BE2C (cell line): ENCODE measurements at regions not wholly inside any gene's neighbourhood (a gene's known extent, or its start where the extent isn't known, plus 50 kb on each side); places are given as distances from the start of the nearest gene placed in this dataset.
"Not testable (repeated sequence)": the region's sequence is repeated elsewhere in the genome, so short reads cannot be mapped to it uniquely, and the experiment has no call there.

Experiments used
- DNase-seq: peaks from one replicate; pipeline ENCODE4 v3.0.0-alpha.2; 2020
- H3K27me3 ChIP-seq: fragments of 250-450 bp; sonication (Bioruptor Pico); 2 replicates; pipeline ENCODE4 v1.5.1; 2020; ENCODE audit warnings: mild to moderate bottlenecking
- H3K36me3 ChIP-seq: fragments of 250-450 bp; sonication (Bioruptor Pico); 2 replicates; pipeline ENCODE4 v1.5.1; 2020; ENCODE audit warnings: mild to moderate bottlenecking
- H3K4me1 ChIP-seq: fragments of 250-450 bp; sonication (Bioruptor Pico); 2 replicates; pipeline ENCODE4 v1.5.1; 2020
- H3K4me3 ChIP-seq: 2 replicates; pipeline ENCODE4 v1.5.1; 2011; ENCODE audit warnings: low read depth, low read length
- H3K9me3 ChIP-seq: fragments of 250-450 bp; sonication (Bioruptor Pico); 2 replicates; pipeline ENCODE4 v1.5.1; 2020

DNA sequence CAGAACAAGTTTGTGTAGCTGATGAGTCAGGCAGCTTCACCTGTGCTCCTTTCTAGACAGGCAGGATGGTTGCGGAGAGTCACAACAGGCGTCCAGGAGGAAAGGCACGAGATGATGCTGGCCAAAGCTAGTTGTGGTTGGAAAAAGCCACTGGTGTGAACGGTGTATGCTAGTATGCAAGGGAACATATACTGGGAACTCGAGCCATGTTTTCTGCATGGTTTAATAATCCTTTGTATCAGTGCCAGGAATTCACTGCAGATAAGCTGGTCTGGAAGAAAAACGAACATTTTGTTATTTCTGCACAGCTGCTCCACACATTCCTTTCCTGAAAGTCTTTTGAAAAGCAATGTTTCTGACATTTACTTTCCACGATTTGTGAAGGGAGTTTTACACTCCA lies 3999.6 kb upstream of the TPTE start:
- DNase-seq, H3K36me3 ChIP-seq, H3K9me3 ChIP-seq, H3K4me1 ChIP-seq, H3K4me3 ChIP-seq, H3K27me3 ChIP-seq: not testable (repeated sequence)

DNA sequence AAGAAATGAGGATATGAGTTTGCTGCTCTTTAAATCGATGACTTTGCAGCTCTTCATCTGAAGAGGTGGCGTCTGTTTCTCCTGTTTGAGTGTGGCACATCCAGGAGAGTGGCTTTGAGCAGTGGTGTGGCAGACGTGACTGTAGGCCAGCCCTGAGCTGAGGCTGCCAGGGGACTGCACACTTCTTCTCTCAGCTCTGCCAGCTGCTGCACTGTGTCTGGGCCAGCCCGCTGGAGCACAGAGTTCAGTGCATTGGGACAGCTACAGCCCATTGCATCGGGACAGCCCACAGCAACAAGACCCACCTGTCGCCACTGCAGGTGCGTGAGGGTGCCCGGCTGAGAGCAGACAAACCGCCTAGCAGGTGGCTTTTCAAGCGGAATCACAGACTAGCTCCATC lies 3995.2 kb upstream of the TPTE start:
- not testable (repeated sequence) for H3K27me3 ChIP-seq, DNase-seq, H3K9me3 ChIP-seq, H3K4me3 ChIP-seq, H3K4me1 ChIP-seq, H3K36me3 ChIP-seq

GRCh38 chr21:6530655-6531054 lies 3990.7 kb upstream of the TPTE start:
- not testable (repeated sequence) for H3K9me3 ChIP-seq, H3K4me1 ChIP-seq, H3K27me3 ChIP-seq, DNase-seq, H3K4me3 ChIP-seq, H3K36me3 ChIP-seq

- H3K9me3 ChIP-seq, DNase-seq, H3K4me1 ChIP-seq, H3K36me3 ChIP-seq, H3K27me3 ChIP-seq, H3K4me3 ChIP-seq: not testable (repeated sequence)
Measured at GRCh38 chr21:6533261-6533660, 3988.1 kb upstream of the TPTE start.

DNA sequence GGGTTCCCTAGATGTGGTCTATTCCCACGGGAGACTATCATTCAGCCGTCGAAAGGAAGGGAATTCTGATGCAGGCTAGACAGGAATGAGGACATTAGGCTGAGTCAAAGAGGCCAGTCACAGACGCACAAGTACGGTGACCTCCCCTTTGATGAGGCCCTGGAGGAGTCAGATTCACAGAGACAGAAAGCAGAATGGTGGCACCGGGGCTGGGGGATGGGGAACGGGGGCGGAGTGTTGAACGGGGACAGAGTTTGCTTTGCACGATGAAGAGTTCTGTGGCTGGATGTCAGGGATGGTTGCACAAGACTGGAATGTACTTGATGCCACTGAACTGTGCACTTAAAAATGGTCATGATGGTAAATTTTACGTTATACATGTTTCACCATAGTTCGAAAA lies 3983.1 kb upstream of the TPTE start:
- H3K4me1 ChIP-seq, H3K9me3 ChIP-seq: not testable (repeated sequence)

DNA sequence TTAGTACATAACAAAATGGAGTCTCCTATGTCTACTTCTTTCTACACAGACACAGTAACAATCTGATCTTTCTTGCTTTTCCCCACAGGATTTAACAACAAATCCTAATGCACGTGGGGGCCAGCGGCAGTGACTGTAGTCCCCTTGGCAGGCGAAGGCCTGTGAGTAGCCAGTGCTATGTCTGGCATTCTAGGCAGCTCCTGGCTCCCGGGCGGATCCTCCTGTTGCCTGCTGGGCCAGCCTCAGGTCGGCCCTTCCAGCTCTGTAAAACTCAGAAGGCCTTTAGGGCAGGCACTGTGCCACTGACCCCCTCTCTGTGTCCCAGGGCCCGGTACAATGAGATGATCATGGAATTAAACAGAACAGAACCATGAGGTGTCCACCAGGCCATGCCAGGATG lies 3981.7 kb upstream of the TPTE start:
- not testable (repeated sequence) for H3K27me3 ChIP-seq, H3K36me3 ChIP-seq, H3K4me3 ChIP-seq, H3K9me3 ChIP-seq, H3K4me1 ChIP-seq, DNase-seq

More for the DNA sequence above, 3983.1 kb upstream of the TPTE start:
- not testable (repeated sequence) for H3K36me3 ChIP-seq, H3K4me3 ChIP-seq, DNase-seq, H3K27me3 ChIP-seq

DNA sequence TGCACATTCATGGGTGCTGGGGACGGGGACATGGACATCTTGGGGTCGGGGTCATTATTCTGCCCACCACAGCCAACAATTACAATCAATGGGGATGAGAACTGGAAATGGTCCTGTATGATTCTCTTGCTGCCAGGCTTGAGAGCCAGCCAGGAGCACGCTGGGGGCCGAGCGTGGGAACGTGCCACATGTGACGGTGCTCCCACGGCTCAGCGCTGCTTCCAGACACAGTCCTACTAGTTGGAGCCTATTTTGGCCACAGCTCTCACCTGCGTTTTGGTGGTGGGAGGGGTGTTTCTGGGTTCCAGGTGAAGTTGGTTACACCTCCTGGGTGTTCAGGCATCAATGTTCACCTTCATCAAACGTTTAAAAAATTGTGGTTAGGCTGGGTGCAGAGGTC lies 3980.3 kb upstream of the TPTE start:
- H3K4me3 ChIP-seq = not testable (repeated sequence)

GRCh38 chr21:6545288-6545687 lies 3976.1 kb upstream of the TPTE start:
- not testable (repeated sequence) for H3K4me3 ChIP-seq, H3K36me3 ChIP-seq, DNase-seq, H3K4me1 ChIP-seq, H3K27me3 ChIP-seq, H3K9me3 ChIP-seq

More for the DNA sequence above, 3980.3 kb upstream of the TPTE start:
- H3K9me3 ChIP-seq, H3K36me3 ChIP-seq, H3K27me3 ChIP-seq, DNase-seq, H3K4me1 ChIP-seq: not testable (repeated sequence)

- not testable (repeated sequence) for H3K4me1 ChIP-seq, H3K36me3 ChIP-seq, H3K9me3 ChIP-seq, H3K27me3 ChIP-seq, DNase-seq, H3K4me3 ChIP-seq
Measured at GRCh38 chr21:6551045-6551444, 3970.3 kb upstream of the TPTE start.

DNA sequence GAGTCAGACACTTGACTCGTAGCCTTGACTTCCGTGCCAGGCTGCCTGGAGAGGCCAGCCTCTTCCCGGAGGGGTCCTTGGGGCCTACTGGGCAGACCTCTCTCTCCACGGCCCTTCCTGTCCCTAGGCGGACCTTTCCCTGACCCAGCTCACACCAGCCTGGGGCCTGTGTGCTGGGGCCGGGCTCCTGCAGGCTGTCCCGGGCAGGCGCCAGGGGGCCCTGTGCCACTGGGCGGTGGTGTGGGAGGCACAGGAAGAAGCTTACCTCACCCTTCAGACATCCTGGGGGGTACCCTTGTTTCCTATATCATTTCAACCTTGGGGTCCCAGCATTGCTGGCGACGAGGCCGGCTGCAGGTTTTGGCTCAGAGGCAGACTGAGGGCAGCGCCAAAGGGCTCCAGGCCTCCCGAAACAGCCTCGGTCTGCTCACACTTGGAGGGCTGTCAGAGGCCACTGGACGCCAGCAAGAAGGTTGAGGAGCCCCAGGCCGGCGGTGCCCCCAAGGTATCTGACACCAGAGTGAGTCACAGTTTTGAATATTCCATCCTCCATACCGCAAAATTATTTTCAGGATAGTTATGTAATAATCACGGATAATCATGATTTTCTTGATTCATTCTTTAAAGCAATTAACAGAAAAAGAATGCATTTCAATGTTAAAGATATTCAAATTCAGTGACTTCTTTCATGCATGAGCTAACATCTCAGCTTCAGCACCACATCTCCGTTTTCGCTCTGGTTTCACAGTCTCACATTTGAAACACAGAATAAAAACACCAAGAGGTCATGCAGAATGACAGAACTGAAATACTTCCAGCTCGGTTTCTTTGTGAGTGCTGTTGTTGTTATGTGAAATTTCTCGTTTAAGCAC lies 3967.6 kb upstream of the TPTE start:
- not testable (repeated sequence) for H3K36me3 ChIP-seq

DNA sequence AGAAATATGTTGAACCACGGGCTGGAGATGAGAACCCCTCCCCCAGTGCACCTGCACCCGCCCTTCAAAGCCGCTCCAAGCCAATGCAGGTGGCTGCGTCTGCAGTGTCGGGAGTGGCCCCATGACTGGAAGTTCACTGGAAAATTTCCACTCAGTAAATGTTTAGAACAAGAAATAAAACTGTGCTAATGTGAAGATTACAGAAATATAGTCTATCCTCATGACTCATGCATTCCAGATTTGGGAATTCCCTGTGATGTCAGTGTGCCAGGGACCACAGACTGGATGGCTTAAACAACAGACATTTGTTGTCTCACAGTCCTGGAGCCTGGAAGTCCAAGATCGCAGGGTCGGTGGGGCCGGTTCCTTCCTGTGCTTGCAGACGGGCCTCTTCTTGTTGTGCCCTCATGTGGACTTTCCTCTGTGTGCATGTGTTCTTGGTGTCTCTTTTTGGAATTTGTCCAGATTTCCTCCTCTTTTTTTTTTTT lies 3967.0 kb upstream of the TPTE start:
- H3K4me3 ChIP-seq, H3K4me1 ChIP-seq, H3K27me3 ChIP-seq, DNase-seq, H3K9me3 ChIP-seq, H3K36me3 ChIP-seq: not testable (repeated sequence)

More for the DNA sequence above, 3967.6 kb upstream of the TPTE start:
- not testable (repeated sequence) for DNase-seq, H3K27me3 ChIP-seq, H3K9me3 ChIP-seq, H3K4me3 ChIP-seq, H3K4me1 ChIP-seq

- not testable (repeated sequence) for DNase-seq, H3K36me3 ChIP-seq
Measured at GRCh38 chr21:6556516-6556915, 3964.9 kb upstream of the TPTE start.

GRCh38 chr21:6557415-6557814 lies 3964.0 kb upstream of the TPTE start:
- H3K4me1 ChIP-seq, H3K4me3 ChIP-seq, H3K27me3 ChIP-seq, H3K36me3 ChIP-seq, DNase-seq, H3K9me3 ChIP-seq: not testable (repeated sequence)

More at GRCh38 chr21:6556516-6556915, 3964.9 kb upstream of the TPTE start:
- H3K9me3 ChIP-seq, H3K4me3 ChIP-seq, H3K27me3 ChIP-seq, H3K4me1 ChIP-seq: not testable (repeated sequence)

- DNase-seq, H3K36me3 ChIP-seq, H3K4me1 ChIP-seq, H3K9me3 ChIP-seq, H3K4me3 ChIP-seq, H3K27me3 ChIP-seq: not testable (repeated sequence)
Measured at GRCh38 chr21:6561168-6561567, 3960.2 kb upstream of the TPTE start.

GRCh38 chr21:6561578-6561977 lies 3959.8 kb upstream of the TPTE start:
- DNase-seq, H3K4me1 ChIP-seq, H3K9me3 ChIP-seq, H3K4me3 ChIP-seq, H3K27me3 ChIP-seq, H3K36me3 ChIP-seq: not testable (repeated sequence)

DNA sequence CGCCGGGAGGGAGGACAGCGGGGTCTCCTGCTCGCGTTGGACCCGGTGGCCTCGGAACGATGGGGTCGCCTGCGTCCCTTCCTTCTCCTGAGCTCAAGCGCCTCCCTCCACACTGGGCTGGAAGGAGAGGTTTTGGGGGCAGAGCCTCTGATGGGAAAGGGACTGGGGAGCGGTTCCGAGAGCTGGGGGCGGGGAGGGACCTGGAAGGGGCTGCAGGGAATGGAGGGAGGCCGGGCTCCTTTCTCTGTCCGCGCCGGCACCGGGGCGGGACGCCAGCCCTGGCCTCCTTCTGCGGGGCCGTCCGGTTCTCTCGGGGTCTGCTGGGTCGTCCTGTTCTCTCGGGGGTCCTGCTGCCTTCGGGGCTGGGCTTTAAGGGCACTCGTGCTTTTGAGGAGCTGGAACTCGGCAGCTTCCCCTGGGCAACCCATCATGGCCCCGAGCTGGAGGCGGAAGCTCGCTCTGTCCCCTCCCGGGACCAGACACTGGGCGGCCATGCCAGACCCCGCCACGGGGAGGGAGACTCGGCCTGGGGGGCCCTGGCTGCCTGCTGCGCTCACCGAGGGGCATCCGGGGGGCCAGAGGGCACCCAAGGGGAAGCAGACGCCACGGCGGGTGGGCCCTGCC lies 3956.7 kb upstream of the TPTE start:
- not testable (repeated sequence) for H3K27me3 ChIP-seq, H3K4me1 ChIP-seq, H3K4me3 ChIP-seq, H3K36me3 ChIP-seq, H3K9me3 ChIP-seq, DNase-seq
